C1 segment of cervical spinal cord (tissue), 14 donors: ENCODE measurements at regions not wholly inside any gene's neighbourhood (a gene's known extent, or its start where the extent isn't known, plus 50 kb on each side); places are given as distances from the start of the nearest gene placed in this dataset.

Source experiments
- DNase-seq, 14 donors: peaks; one replicate each; lab custom pipeline; 2025; lab: John Stamatoyannopoulos, UW

- peak in 1 of 14 donors; percentile 57 for DNase-seq
Observed at GRCh38 chr18:61949946-61950345, 57.1 kb upstream of the RNF152 start.

- DNase-seq: no peak
Observed at GRCh38 chr18:61948846-61949438, 56.1 kb upstream of the RNF152 start.

- DNase-seq: no peak
Observed at GRCh38 chr18:61948281-61948741, 55.5 kb upstream of the RNF152 start.

GRCh38 chr18:61946449-61946848, 53.6 kb upstream of the RNF152 start:
- DNase-seq: no peak

GRCh38 chr18:61943175-61943964, 50.6 kb upstream of the RNF152 start:
- DNase-seq: no peak
